Upper lobe of right lung (tissue), 1 donor: ENCODE measurements at regions not wholly inside any gene's neighbourhood (a gene's known extent, or its start where the extent isn't known, plus 50 kb on each side); places are given as distances from the start of the nearest gene placed in this dataset.
A peak's percentile ranks its signal among the peaks of the same experiment; 100 is the strongest.

Experiments
- ATAC-seq: fragments of 200-7000 bp; cut with Tn5 transposase; one replicate; pipeline ENCODE4 v1.9.1; 2020; ENCODE audit warnings: mild to moderate bottlenecking, moderate library complexity
- DNase-seq: peaks from one replicate; pipeline ENCODE4 v3.0.0-alpha.2; 2020
- H3K27ac ChIP-seq: fragments of 200-600 bp; one replicate; pipeline ENCODE4 v1.8.0; 2022
- H3K27me3 ChIP-seq: fragments of 200-600 bp; one replicate; pipeline ENCODE4 v1.8.0; 2022; ENCODE audit warnings: mild to moderate bottlenecking
- H3K36me3 ChIP-seq: fragments of 200-600 bp; one replicate; pipeline ENCODE4 v1.8.0; 2022
- H3K4me1 ChIP-seq: fragments of 200-600 bp; one replicate; pipeline ENCODE4 v1.8.0; 2022
- H3K4me3 ChIP-seq: fragments of 200-600 bp; one replicate; pipeline ENCODE4 v1.8.0; 2022; ENCODE audit warnings: mild to moderate bottlenecking
- H3K9me3 ChIP-seq: fragments of 200-600 bp; one replicate; pipeline ENCODE4 v1.8.0; 2022
- intact Hi-C: fragments of 100-400 bp; cut with DNase I; formaldehyde crosslinking; loops from one replicate; pipeline ENCODE4 v1.11.0; 2022
- TF ChIP-seq, protein P1 (sequence below): fragments of 200-600 bp; IDR thresholded peaks from one replicate; pipeline ENCODE4 v1.8.0; 2022; ENCODE audit warnings: antibody characterized with exemption
- donor health status: DM: no; HTN: yes; CAD: no; lungs with severe emphysema.

- TF ChIP-seq, protein P1, sequence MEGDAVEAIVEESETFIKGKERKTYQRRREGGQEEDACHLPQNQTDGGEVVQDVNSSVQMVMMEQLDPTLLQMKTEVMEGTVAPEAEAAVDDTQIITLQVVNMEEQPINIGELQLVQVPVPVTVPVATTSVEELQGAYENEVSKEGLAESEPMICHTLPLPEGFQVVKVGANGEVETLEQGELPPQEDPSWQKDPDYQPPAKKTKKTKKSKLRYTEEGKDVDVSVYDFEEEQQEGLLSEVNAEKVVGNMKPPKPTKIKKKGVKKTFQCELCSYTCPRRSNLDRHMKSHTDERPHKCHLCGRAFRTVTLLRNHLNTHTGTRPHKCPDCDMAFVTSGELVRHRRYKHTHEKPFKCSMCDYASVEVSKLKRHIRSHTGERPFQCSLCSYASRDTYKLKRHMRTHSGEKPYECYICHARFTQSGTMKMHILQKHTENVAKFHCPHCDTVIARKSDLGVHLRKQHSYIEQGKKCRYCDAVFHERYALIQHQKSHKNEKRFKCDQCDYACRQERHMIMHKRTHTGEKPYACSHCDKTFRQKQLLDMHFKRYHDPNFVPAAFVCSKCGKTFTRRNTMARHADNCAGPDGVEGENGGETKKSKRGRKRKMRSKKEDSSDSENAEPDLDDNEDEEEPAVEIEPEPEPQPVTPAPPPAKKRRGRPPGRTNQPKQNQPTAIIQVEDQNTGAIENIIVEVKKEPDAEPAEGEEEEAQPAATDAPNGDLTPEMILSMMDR: no peak
- intact Hi-C loops: loop anchor here (5.0 kb wide), 1 partner anchor 168 kb away; no protein-coding TSS in a partner anchor
- no peaks in the 10 kb centered on the region for H3K36me3 ChIP-seq
- no peak overlapping the region for H3K27ac ChIP-seq
- no peaks in the 10 kb centered on the region for H3K9me3 ChIP-seq
- ATAC-seq: no peak
- H3K4me3 ChIP-seq: no peak overlapping the region
- no peak for DNase-seq
- no peaks in the 10 kb centered on the region for H3K27me3 ChIP-seq
- peaks cover 3% of the 10 kb centered on the region for H3K4me1 ChIP-seq
Observed at GRCh38 chr12:76623931-76624330, 64.4 kb upstream of the OSBPL8 start.

- Histone ChIP-seq H3K27me3 (no peaks in the 10 kb centered on the region), H3K27ac (no peak overlapping the region), H3K36me3 (no peaks in the 10 kb centered on the region), H3K4me1 (no peaks in the 10 kb centered on the region), H3K4me3 (no peak overlapping the region), H3K9me3 (no peaks in the 10 kb centered on the region)
- ATAC-seq: no peak
- TF ChIP-seq, protein P1: no peak
- no peak for DNase-seq
- intact Hi-C loops: no loop called here
Observed at GRCh38 chr12:76627346-76628135, 68.0 kb upstream of the OSBPL8 start.

GRCh38 chr12:76628745-76629144, 69.2 kb upstream of the OSBPL8 start:
- Histone ChIP-seq H3K4me1 (no peaks in the 10 kb centered on the region), H3K4me3 (no peak overlapping the region), H3K27me3 (no peaks in the 10 kb centered on the region), H3K9me3 (no peaks in the 10 kb centered on the region), H3K27ac (no peak overlapping the region), H3K36me3 (no peaks in the 10 kb centered on the region)
- intact Hi-C loops: no loop called here
- ATAC-seq (no peak), DNase-seq (no peak)
- TF ChIP-seq, protein P1: no peak

GRCh38 chr12:76631741-76632140, 72.2 kb upstream of the OSBPL8 start:
- DNase-seq (no peak), ATAC-seq (no peak)
- Histone ChIP-seq H3K4me1 (no peaks in the 10 kb centered on the region), H3K4me3 (no peak overlapping the region), H3K27me3 (no peaks in the 10 kb centered on the region), H3K27ac (no peak overlapping the region), H3K9me3 (no peaks in the 10 kb centered on the region), H3K36me3 (no peaks in the 10 kb centered on the region)
- TF ChIP-seq, protein P1: no peak
- intact Hi-C loops: no loop called here

DNA sequence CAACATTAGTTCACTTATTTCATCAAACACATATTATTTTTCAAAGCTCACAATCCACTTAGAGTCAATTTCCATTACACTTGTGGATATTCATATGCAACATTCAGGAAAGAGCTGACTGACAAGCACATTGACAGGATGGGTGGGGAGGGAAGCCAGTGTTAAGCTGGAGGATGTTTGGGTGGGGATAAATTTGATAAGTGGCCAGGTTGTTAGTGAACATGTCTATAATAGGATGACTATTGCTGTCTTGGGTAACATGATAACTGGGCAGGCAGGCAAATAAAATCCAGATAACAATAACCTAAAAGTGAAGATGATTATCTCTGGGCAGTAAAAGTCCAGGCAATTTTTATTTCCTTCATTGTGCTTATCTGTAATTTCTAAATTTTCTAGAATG, 73.8 kb upstream of the OSBPL8 start:
- H3K27me3 ChIP-seq: no peaks in the 10 kb centered on the region
- no peaks in the 10 kb centered on the region for H3K4me1 ChIP-seq
- no peak overlapping the region for H3K4me3 ChIP-seq
- no peaks in the 10 kb centered on the region for H3K36me3 ChIP-seq
- H3K9me3 ChIP-seq: no peaks in the 10 kb centered on the region
- DNase-seq (no peak), ATAC-seq (peak; percentile 41)
- intact Hi-C loops: no loop called here
- TF ChIP-seq, protein P1: no peak
- no peak overlapping the region for H3K27ac ChIP-seq
